Endothelial cell of umbilical vein (primary cell): ENCODE measurements at regions not wholly inside any gene's neighbourhood (a gene's known extent, or its start where the extent isn't known, plus 50 kb on each side); places are given as distances from the start of the nearest gene placed in this dataset.

Source experiments
- BruUV-seq: library from RNA; stranded (reverse); fragments of 400-500 nt; replicated peaks from 2 replicates; lab custom pipeline; 2021; lab: Mats Ljungman, UMichigan
- CTCF ChIA-PET: fragments of 300-600, 350-600 bp; sonication (Branson Sonifier 250); formaldehyde crosslinking; loops from one replicate; lab custom pipeline; 2021; ENCODE audit warnings: antibody characterized with exemption, inconsistent platforms; lab: Charles Lee
- POLR2A ChIA-PET: fragments of 300-600, 350-600 bp; sonication (Branson Sonifier 250); formaldehyde crosslinking; loops from one replicate; lab custom pipeline; 2021; ENCODE audit warnings: antibody characterized with exemption, inconsistent platforms; lab: Charles Lee
- DNase-seq: peaks from one replicate; pipeline ENCODE4 v3.0.0-alpha.2; 2011; ENCODE audit warnings: low read depth, low spot score
- FAIRE-seq: peaks from 2 replicates; lab custom pipeline; 2011; peaks lifted over from hg19 to GRCh38; lab: Jason Lieb, UNC
- H2AFZ ChIP-seq: 2 replicates; pipeline ENCODE4 v1.6.0; 2012; ENCODE audit warnings: low read depth, low read length, control low read depth, inconsistent platforms
- H3K27ac ChIP-seq: 2 replicates; pipeline ENCODE4 v1.5.1; 2011; ENCODE audit warnings: low read depth, mild to moderate bottlenecking, control low read depth, low read length, moderate library complexity; ENCODE audit not compliant: insufficient read depth
- H3K27me3 ChIP-seq, 2 experiments: 2 replicates each; pipeline versions ENCODE4 v1.6.0 to v1.6.1; 2011; ENCODE audit warnings: low read length in 2 of 2, mixed read lengths in 1 of 2; ENCODE audit not compliant: control insufficient read depth in 2 of 2, insufficient read depth in 2 of 2
- H3K36me3 ChIP-seq, 2 experiments: 2 replicates in 1 of 2; 3 replicates in 1 of 2; pipeline ENCODE4 v1.5.1; 2011; ENCODE audit warnings: low read length in 2 of 2, mild to moderate bottlenecking in 1 of 2, moderate library complexity in 1 of 2; ENCODE audit not compliant: control insufficient read depth in 2 of 2, insufficient read depth in 2 of 2; ENCODE audit errors: extremely low read depth in 1 of 2
- H3K4me1 ChIP-seq: 3 replicates; pipeline ENCODE4 v1.5.1; 2011; ENCODE audit warnings: mild to moderate bottlenecking, low read length; ENCODE audit not compliant: control insufficient read depth, insufficient read depth; ENCODE audit errors: extremely low read depth
- H3K4me2 ChIP-seq: 2 replicates; pipeline ENCODE4 v1.6.1; 2011; ENCODE audit warnings: low read length, control low read depth, mixed read lengths; ENCODE audit not compliant: insufficient read depth
- H3K4me3 ChIP-seq, 3 experiments: fragments of 200-600 bp in 1 of 3; sonication (generic), shearing (Covaris generic) in 1 of 3; replicated peaks in 1 of 3; 2 replicates each; pipeline ENCODE4 v1.5.1; 2011 to 2016; ENCODE audit warnings: control low read depth in 3 of 3, low read length in 3 of 3, mild to moderate bottlenecking in 2 of 3, inconsistent platforms in 1 of 3, low read depth in 1 of 3, moderate library complexity in 1 of 3; ENCODE audit not compliant: insufficient read depth in 1 of 3
- H3K79me2 ChIP-seq: 2 replicates; pipeline ENCODE4 v1.6.0; 2012; ENCODE audit warnings: low read length, inconsistent platforms; ENCODE audit not compliant: control insufficient read depth, insufficient read depth
- H3K9ac ChIP-seq: replicated peaks from 2 replicates; pipeline ENCODE3; 2011; ENCODE audit warnings: low read length, control low read depth; ENCODE audit not compliant: insufficient read depth; ENCODE audit errors: extremely low read depth
- H3K9me1 ChIP-seq: replicated peaks from 3 replicates; pipeline ENCODE4 v1.6.0; 2011; ENCODE audit warnings: mild to moderate bottlenecking, low read length; ENCODE audit not compliant: control insufficient read depth, insufficient read depth; ENCODE audit errors: extremely low read depth
- H3K9me3 ChIP-seq: replicated peaks from 2 replicates; pipeline ENCODE4 v1.5.1; 2012; ENCODE audit warnings: low read length, inconsistent platforms; ENCODE audit not compliant: control insufficient read depth, insufficient read depth
- H4K20me1 ChIP-seq: replicated peaks from 2 replicates; pipeline ENCODE3; 2011; ENCODE audit warnings: mild to moderate bottlenecking, low read length; ENCODE audit not compliant: control insufficient read depth, insufficient read depth; ENCODE audit errors: extremely low read depth
- EZH2 ChIP-seq: IDR thresholded peaks from 2 replicates; pipeline ENCODE4 v1.6.1; 2012; ENCODE audit warnings: borderline replicate concordance, low read depth, mild to moderate bottlenecking, moderate library complexity, low read length, inconsistent platforms; ENCODE audit not compliant: severe bottlenecking
- FOS ChIP-seq: IDR thresholded peaks from 2 replicates; pipeline ENCODE4 v1.6.1; 2011; ENCODE audit warnings: mild to moderate bottlenecking, low read length, moderate library complexity, borderline replicate concordance; ENCODE audit not compliant: insufficient read depth
- GATA2 ChIP-seq: IDR thresholded peaks from 2 replicates; pipeline ENCODE4 v1.7.0; 2011; ENCODE audit warnings: low read depth, mild to moderate bottlenecking, moderate library complexity, mixed read lengths, low read length; ENCODE audit not compliant: insufficient read length, insufficient read depth
- JUN ChIP-seq: IDR thresholded peaks from 2 replicates; pipeline ENCODE4 v1.6.1; 2011; ENCODE audit warnings: borderline replicate concordance, low read depth; ENCODE audit not compliant: insufficient read length, insufficient read depth
- MYC ChIP-seq: IDR thresholded peaks from one replicate; pipeline ENCODE4 v1.6.1; 2011; ENCODE audit warnings: mild to moderate bottlenecking, low read depth, low read length
- POLR2A ChIP-seq: IDR thresholded peaks from 2 replicates; pipeline ENCODE4 v1.6.1; 2012; ENCODE audit warnings: low read depth, mild to moderate bottlenecking, control low read depth, low read length
- POLR2AphosphoS5 ChIP-seq: IDR thresholded peaks from 2 replicates; pipeline ENCODE4 v1.6.1; 2012; ENCODE audit warnings: low read depth, mild to moderate bottlenecking, control low read depth, low read length, moderate library complexity; ENCODE audit not compliant: insufficient read depth
- dilution Hi-C: fragments of 300-500 bp; cut with MboI; formaldehyde crosslinking; loops from one replicate; pipeline ENCODE4 v1.15.0; 2019; ENCODE audit warnings: low sequenced_read_pairs; ENCODE audit not compliant: extremely low pct_ligation_motif_present
- intact Hi-C: fragments of 100-400 bp; cut with micrococcal nuclease; formaldehyde crosslinking; loops from one replicate; pipeline ENCODE4 v1.10.0; 2022
- TF ChIP-seq, protein P1 (sequence below): IDR thresholded peaks from 2 replicates; pipeline ENCODE4 v1.6.1; 2011; ENCODE audit not compliant: insufficient read depth, insufficient read length
- TF ChIP-seq, protein P2 (sequence below), 2 donors: IDR thresholded peaks; 1 replicate in 1 of 2; 2 replicates in 1 of 2; pipeline ENCODE4 v1.5.1; 2011; ENCODE audit warnings: low read length in 2 of 2, mild to moderate bottlenecking in 2 of 2, moderate library complexity in 2 of 2, control low read depth in 1 of 2, inconsistent platforms in 1 of 2, low read depth in 1 of 2; ENCODE audit not compliant: insufficient read depth in 1 of 2; ENCODE audit errors: extremely low read depth in 1 of 2

DNA sequence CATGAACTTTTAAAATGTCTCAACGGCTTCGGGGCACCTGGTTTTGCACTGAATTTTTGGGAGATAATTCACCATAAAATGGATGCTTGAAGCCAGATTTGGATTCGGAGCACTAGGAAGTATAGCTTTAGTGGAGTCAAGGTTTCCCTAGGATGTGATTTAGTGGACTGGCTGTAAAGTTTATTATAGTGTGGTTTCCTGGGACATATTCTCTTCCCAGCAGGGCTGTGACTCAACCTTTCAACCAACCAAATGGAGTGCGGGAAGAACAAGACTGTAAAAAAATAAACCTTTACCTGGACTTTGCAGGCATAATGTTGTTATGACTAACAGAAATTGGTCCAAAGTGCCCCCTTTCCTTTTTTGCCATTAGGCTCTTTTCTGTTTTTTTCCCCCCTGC lies 327.4 kb upstream of the MAN1A1 start:
- no peaks in the 10 kb centered on the region for H3K27me3 ChIP-seq
- H3K4me2 ChIP-seq, result no peak overlapping the region
- BruUV-seq, result no TSS peak
- intact Hi-C loops, result no loop called here
- no peak overlapping the region for H3K27ac ChIP-seq
- no peak overlapping the region for H3K9ac ChIP-seq
- H3K9me1 ChIP-seq, result no peaks in the 10 kb centered on the region
- H3K9me3 ChIP-seq, result no peaks in the 10 kb centered on the region
- no peak for TF ChIP-seq EZH2
- TF ChIP-seq, protein P1, sequence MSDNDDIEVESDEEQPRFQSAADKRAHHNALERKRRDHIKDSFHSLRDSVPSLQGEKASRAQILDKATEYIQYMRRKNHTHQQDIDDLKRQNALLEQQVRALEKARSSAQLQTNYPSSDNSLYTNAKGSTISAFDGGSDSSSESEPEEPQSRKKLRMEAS, result no peak
- TF ChIP-seq POLR2AphosphoS5, result no peak
- TF ChIP-seq, protein P2, sequence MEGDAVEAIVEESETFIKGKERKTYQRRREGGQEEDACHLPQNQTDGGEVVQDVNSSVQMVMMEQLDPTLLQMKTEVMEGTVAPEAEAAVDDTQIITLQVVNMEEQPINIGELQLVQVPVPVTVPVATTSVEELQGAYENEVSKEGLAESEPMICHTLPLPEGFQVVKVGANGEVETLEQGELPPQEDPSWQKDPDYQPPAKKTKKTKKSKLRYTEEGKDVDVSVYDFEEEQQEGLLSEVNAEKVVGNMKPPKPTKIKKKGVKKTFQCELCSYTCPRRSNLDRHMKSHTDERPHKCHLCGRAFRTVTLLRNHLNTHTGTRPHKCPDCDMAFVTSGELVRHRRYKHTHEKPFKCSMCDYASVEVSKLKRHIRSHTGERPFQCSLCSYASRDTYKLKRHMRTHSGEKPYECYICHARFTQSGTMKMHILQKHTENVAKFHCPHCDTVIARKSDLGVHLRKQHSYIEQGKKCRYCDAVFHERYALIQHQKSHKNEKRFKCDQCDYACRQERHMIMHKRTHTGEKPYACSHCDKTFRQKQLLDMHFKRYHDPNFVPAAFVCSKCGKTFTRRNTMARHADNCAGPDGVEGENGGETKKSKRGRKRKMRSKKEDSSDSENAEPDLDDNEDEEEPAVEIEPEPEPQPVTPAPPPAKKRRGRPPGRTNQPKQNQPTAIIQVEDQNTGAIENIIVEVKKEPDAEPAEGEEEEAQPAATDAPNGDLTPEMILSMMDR (IDR thresholded peaks at IDR 0.05; ENCODE audit: extremely low read depth in 1 of 2, insufficient read depth in 1 of 2, low read depth in 1 of 2, low read length in 2 of 2), result no peak
- TF ChIP-seq GATA2, result no peak
- TF ChIP-seq FOS, result no peak
- TF ChIP-seq MYC, result no peak
- no peak for TF ChIP-seq POLR2A
- no peak for TF ChIP-seq JUN
- CTCF ChIA-PET, result no interaction called here
- no peak for FAIRE-seq
- no peak overlapping the region for H2AFZ ChIP-seq
- dilution Hi-C loops, result no loop called here
- no peak overlapping the region for H3K4me3 ChIP-seq
- H3K4me1 ChIP-seq, result no peaks in the 10 kb centered on the region
- POLR2A ChIA-PET, result no interaction called here
- H3K79me2 ChIP-seq, result no peaks in the 10 kb centered on the region
- H3K36me3 ChIP-seq, result no peaks in the 10 kb centered on the region
- no peaks in the 10 kb centered on the region for H4K20me1 ChIP-seq
- no peak for DNase-seq
